ENCODE measurements at regions not wholly inside any gene's neighbourhood (a gene's known extent, or its start where the extent isn't known, plus 50 kb on each side); places are given as distances from the start of the nearest gene placed in this dataset.

DNA sequence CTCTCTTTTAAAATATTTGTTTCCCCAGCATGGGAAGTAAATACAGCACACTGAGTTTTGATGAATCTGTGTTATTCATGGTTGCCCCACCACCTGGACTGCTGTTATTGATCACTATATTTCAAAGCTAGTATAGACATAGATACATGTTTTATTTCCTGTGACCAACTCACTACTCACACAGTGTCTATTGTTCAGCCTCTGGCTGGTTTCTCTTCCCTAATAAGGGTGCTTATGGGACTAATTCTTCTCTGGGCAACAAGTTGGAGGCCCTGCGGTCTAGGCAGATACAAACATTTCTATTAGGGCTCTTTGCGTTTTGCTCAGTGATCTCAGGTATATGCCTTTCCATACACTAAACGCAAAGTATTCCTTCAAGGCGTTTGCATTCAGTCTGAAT is 1191.0 kb upstream of the TMEM132C start:
- DNase-seq, result no peak

DNA sequence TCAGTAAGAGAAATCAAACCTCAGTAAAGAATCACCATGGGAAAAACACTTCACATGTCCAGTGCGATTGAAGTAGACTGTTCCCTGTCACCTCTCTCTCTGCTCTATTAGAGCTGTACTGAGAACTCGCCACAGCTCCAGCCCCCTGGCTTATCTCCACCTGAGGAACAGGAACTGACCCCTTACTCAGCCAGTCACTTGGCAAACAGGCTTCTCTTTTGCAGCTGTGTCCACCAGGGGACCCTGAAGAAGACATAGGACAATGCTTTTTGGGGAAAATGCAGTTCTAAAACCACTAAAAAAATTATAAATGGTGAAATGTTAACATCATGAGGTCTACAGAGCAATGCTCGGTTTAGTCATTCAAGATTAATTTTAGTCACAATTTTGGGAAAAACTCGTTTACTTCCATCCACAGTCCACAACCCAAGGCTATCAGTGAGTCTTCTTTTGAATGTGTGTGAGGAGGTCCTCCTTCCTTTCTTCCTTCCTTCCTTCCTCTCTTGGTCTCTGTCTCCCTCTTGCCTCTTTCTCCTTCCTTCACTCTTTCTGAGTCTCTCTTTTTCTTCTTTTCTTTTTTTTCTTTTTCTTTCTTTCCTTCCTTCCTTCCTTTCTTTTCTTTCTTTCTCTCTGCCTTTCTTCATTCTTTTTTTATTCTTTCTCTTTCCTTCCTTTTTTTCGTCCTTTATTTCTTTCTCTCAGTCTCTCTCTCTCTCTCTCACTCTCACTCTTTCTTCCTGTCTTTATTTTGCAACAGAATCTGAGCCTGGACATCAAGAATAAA is 1189.5 kb upstream of the TMEM132C start:
- no peak for DNase-seq

DNA sequence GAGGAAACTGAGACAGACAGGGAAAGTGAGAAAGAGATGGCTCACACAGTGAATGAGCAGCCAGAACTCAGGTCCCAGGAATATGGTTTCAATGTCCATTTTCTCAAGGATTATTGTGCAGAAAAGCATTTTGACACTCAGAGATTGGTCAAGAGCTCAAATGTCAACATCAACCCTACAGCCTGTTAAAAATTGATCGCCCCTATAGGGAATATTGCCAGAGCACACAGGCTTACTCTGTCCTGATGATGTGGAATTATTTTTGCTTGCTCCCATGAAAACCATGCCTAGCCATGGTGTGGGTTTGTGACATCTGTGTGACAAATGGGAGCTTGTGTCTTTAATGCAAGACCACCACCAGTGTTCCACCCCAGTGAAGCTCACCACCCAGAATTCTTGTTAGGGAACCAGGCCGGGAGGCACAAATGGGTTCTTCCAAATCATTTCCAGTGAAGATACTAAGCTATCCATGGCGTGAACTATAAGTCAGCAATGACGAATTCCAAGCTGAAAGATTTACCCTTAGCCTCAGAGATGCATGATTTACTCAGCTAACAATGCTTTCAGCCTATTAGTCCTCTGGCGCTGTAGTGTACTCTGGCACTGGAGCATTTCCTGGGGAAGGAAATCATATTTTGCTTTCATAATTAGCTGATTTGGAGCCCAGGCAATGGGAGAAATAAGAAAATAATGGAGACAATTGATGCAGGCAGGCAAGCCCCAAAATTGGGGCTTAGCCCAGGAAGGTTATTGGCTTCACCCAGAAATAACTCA is 1188.2 kb upstream of the TMEM132C start:
- DNase-seq, result no peak

- DNase-seq, result no peak
Observed at GRCh38 chr12:127079636-127080035, 1187.3 kb upstream of the TMEM132C start.

- DNase-seq, result no peak
Observed at GRCh38 chr12:127081058-127081457, 1185.9 kb upstream of the TMEM132C start.

GRCh38 chr12:127083008-127083949 is 1183.7 kb upstream of the TMEM132C start:
- DNase-seq, result no peak

GRCh38 chr12:127101076-127101475 is 1165.9 kb upstream of the TMEM132C start:
- DNase-seq, result no peak

GRCh38 chr12:127106041-127106440 is 1160.9 kb upstream of the TMEM132C start:
- DNase-seq, result no peak

DNA sequence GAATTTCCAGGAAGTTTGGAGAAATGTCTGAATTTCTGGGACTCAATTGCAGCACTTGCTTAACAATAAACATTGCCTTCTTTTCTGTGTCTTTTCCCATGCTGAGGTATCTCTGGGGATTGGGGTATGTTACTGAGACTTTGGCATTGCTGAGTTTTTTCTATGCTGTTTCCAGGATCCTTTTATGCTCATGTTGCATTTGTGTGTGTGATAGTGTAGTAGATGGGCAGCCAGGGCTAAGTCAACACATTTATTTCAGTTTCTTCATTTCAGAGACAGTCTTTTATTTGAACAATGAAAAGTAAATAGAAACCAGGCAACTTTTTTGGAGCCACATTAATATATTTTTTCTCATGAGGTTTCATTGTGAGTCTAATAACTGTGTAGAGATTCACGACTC is 1160.3 kb upstream of the TMEM132C start:
- no peak for DNase-seq

DNA sequence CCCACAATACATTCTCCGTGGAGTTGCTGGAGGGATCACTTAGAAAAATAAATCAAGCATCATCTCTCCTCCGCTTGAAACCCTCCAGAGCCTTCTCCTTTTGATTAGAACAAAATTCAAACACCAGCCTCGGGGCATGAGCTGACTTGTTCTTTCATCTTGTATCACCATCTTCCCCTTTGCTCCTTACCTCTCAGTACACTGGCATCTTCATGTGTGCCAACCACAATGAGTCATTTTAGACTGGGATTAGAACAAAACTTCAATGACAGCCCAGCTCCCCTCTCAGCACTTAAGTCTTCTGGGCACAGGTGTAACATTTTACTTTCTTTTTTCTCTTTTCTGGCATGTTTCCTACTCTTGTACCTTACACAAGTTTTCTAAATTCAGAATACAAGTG is 1159.2 kb upstream of the TMEM132C start:
- DNase-seq, result no peak

DNA sequence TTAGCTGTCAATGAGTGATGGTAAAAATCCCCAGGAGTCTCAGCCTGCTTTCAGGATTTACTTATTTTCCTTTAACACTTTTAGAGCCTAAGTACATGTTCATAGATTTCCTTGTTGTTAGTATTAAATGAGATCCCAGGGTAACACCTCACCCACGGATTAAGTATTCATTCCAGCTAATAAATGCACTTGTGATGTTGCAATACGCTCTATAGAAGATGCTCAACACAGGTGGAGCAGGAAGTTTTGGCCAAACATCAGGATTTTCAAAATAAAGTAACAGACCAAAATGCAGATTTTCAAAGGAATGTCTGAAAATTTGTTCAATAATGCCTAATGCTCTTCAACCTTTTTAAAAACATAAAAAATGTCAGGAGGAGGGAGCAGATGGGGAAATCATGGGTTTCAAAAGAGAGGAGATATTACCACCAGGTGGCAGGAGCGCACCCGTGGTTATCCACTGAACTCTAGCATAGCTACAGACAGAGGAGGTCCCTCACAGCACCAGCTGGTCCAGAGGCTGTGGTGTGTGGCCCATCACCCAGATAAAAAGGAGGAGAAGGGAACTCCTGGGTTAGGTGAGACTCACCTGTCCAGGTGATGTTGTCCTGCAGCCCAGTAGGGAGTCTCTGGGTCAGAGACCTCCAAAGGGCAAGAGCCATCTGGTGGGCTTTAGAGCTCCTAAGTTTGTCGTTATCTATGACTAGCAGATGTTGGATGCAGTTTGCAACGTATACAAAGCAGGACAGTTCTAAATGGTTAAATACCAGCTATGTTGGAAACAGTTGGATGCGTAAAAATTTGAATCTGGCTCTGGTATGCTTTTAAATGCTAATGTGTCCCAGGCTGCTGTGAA is 1158.4 kb upstream of the TMEM132C start:
- DNase-seq, result peak; percentile 33

- no peak for DNase-seq
Observed at GRCh38 chr12:127113945-127114344, 1153.0 kb upstream of the TMEM132C start.

DNA sequence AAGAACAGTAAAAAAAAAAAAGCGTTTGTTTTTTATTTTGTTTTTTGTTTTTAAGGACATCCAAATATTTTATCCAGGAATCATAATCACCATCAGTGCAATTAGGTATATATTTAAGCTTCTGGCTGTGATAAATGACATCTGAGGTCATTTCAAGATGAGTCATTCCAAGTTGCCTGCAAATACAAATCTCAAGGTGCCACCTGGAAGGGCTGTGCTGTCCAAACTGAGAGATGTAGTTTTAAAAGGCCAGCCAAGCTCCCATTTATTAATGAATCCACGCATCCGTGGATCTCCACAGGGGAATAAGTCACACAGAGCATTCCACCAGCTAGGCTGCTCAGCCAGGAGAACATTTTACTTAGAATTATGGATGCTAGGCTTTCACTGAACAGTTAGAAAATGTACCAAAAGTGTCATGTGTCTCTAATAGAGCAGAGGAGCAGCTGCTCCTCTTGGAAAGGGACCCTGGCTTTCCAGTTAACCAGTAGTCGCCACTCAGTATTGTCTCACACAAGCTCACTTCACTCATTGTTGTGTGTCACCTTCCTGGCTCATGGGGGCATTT is 1151.4 kb upstream of the TMEM132C start:
- DNase-seq, result no peak

DNA sequence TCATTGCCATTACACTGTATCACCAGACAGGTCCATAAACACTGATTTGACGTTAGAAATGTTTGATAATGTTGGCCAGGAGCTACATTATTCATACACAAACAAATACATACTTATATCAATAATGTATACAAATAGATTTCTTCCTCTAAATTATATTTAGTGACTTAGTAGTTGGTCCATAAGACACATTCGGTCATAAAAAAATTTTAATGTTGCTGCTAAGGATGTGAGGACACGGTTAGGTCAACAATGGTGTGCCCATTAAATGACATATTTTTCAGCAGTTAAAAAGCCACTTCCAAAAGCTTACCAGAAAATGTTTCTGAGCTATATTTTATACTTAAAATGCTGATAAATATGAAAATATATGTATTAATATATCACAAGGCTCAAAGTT is 1148.7 kb upstream of the TMEM132C start:
- DNase-seq, result no peak

GRCh38 chr12:127119600-127120140 is 1147.3 kb upstream of the TMEM132C start:
- no peak for DNase-seq

DNA sequence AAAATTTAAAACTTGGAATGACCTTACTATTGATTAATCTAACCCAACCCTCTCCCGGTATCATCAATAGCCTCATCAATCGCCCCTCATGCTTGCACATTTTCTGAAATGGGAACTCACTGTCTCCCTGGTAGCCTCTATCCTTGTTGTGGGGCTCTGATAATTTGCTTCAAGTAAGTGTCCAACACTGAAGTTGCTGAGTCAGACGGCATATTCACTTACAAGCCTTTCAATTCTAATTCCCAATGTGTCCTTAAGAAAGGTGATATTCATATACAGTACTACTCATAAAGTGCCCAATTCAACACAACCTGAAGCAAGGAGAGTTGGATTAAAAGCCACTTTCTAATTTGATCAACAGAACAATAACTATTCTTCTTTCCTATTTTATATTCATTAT is 1146.1 kb upstream of the TMEM132C start:
- no peak for DNase-seq

- DNase-seq, result no peak
Observed at GRCh38 chr12:127121494-127122084, 1145.4 kb upstream of the TMEM132C start.

GRCh38 chr12:127125607-127126259 is 1141.2 kb upstream of the TMEM132C start:
- DNase-seq, result no peak

- DNase-seq, result no peak
Observed at GRCh38 chr12:127126260-127126628, 1140.7 kb upstream of the TMEM132C start.

DNA sequence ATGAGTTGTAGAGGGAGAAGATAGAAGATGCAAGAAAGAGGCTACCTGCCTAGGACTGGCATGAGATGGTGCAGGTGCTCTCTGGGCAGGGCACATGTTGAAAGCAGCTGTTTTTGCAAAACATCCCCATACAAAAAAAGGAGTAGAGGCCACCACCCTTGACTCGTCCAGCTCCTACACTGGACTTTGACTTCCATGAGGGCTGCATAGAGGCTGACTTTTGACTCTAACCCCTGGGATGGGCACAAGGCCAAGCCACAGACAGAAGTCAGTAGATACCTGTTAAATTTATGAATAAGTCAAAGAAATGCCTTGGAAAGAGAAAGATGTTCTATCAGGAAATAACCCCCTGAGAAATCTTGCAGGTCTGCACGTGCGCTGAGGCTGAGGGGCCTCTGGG is 1139.1 kb upstream of the TMEM132C start:
- no peak for DNase-seq
